ENCODE measurements at regions not wholly inside any gene's neighbourhood (a gene's known extent, or its start where the extent isn't known, plus 50 kb on each side); places are given as distances from the start of the nearest gene placed in this dataset.

DNA sequence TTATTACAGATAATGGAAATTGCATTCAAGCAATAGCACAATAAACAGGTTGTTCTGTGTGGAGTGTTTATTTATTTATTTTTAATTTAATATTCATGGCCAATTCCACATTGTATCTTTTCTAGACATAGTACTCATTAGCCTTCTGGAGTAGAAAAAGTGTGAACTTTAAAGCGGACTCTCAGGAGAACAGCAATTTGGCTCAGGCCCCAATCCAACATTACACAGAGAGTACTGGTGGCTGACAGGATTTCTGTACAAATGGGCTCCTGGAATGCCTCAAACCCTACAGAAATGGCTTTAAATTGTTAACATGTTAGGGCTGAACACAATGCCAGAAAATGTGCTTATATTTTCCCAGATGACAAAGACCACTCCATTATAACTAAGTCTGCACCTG lies 533.9 kb upstream of the NXPH2 start:
- no peak for TF ChIP-seq JUN (IDR thresholded peaks at IDR 0.05; ENCODE audit: borderline replicate concordance, insufficient read depth, insufficient read length, low read depth)
- TF ChIP-seq, protein P1, sequence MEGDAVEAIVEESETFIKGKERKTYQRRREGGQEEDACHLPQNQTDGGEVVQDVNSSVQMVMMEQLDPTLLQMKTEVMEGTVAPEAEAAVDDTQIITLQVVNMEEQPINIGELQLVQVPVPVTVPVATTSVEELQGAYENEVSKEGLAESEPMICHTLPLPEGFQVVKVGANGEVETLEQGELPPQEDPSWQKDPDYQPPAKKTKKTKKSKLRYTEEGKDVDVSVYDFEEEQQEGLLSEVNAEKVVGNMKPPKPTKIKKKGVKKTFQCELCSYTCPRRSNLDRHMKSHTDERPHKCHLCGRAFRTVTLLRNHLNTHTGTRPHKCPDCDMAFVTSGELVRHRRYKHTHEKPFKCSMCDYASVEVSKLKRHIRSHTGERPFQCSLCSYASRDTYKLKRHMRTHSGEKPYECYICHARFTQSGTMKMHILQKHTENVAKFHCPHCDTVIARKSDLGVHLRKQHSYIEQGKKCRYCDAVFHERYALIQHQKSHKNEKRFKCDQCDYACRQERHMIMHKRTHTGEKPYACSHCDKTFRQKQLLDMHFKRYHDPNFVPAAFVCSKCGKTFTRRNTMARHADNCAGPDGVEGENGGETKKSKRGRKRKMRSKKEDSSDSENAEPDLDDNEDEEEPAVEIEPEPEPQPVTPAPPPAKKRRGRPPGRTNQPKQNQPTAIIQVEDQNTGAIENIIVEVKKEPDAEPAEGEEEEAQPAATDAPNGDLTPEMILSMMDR (IDR thresholded peaks at IDR 0.05; ENCODE audit: extremely low read depth in 1 of 2, insufficient read depth in 1 of 2, low read depth in 1 of 2, low read length in 2 of 2) = no peak
